GM12872 (cell line): ENCODE measurements at regions not wholly inside any gene's neighbourhood (a gene's known extent, or its start where the extent isn't known, plus 50 kb on each side); places are given as distances from the start of the nearest gene placed in this dataset.

Source experiments
- TF ChIP-seq, protein P1 (sequence below): IDR thresholded peaks from 3 replicates; pipeline ENCODE4 v1.5.1; 2011; ENCODE audit warnings: low read depth, mild to moderate bottlenecking, low read length, moderate library complexity; ENCODE audit not compliant: insufficient read depth

DNA sequence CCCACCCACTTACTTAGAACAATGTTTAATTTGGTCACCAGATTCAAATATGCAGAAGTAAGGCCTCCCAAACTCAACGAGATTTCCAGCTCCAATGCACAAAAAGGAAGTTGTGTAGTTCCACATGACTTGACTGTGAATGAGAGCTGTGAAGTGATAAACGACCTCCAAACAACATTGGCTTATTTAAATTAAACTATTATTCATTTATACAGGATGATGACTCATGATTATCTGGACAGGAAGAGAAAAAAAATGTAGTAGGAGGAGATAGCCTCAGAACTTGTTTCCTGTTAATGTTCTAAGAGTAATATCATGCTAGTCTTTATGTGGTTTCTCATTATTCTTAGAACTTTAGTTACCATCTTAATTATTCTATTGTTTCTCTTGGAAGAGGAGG lies 237.3 kb downstream of the C1D start:
- TF ChIP-seq, protein P1, sequence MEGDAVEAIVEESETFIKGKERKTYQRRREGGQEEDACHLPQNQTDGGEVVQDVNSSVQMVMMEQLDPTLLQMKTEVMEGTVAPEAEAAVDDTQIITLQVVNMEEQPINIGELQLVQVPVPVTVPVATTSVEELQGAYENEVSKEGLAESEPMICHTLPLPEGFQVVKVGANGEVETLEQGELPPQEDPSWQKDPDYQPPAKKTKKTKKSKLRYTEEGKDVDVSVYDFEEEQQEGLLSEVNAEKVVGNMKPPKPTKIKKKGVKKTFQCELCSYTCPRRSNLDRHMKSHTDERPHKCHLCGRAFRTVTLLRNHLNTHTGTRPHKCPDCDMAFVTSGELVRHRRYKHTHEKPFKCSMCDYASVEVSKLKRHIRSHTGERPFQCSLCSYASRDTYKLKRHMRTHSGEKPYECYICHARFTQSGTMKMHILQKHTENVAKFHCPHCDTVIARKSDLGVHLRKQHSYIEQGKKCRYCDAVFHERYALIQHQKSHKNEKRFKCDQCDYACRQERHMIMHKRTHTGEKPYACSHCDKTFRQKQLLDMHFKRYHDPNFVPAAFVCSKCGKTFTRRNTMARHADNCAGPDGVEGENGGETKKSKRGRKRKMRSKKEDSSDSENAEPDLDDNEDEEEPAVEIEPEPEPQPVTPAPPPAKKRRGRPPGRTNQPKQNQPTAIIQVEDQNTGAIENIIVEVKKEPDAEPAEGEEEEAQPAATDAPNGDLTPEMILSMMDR = no peak

DNA sequence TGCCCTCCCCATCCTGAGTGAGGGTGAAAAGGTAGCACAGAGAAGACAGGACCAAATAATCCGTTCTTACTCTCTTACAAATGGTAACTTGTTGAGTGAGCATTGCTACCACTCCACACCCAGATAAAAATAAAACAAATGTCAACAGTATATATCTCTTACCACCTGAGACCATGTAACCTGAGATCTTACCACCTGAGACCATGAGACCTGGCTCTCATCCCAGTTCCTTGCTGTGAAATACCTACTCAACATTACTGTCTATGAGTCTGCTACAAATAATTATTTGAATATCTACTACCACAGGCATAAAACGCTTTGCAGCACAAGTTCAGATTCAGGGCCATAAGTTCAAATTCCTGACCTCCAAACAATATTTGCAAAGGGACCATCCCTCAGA lies 234.7 kb downstream of the C1D start:
- TF ChIP-seq, protein P1 = no peak

DNA sequence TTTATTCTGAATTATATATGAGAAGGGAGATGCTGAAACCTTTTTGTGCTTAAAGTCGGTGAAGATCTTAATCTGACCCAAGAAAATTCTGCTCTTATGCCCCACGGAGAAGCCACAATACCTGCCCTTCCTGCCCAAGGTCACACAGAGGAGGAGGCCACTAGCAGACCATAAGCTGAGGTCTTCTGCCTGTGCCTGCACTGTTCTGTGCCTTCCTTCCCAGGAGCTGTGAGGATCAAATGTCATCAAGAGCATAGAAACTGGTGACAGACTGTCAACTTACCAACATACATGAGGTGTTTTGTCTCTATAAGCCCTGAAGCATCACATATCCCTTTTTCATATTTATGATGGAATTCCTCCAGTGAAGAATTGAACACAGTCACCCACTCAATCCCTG lies 233.3 kb downstream of the C1D start:
- TF ChIP-seq, protein P1 = no peak

DNA sequence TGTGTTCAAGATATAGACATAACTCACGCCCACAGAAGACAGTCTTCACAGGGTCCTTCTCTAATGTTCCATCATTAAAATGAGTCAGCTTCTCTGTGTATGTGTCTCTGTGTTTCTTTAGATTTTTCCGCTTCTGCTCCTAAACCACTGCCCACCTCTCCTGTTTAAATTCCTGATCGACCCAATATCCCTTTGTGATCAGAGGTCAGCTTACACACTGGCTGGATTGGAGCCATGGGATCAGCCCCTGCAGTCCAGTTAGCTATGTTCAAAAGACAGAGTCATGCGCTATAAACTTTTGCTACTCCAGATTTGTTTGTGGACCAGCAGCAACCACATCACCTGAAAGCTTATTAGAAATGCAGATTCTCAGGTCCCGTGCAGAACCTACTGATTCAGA lies 229.2 kb downstream of the C1D start:
- TF ChIP-seq, protein P1 = no peak

DNA sequence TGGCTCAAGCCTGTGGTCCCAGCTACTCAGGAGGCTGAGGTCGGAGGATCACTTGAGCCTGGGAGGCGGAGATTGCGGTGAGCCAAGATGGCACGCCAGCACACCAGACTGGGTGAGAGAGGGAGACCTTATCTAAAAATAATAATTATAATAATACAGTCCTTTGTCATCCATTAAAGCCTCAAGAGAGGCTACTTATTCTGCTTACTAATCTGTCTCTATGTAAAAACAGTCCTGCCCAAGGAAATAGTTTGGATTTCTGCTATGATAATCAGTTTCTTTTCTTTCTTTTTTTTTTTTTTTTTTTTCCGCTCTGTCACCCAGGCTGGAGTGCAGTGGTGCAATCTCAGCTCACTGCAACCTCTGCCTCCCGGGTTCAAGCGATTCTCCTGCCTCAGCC lies 228.3 kb downstream of the C1D start:
- TF ChIP-seq, protein P1 = no peak

DNA sequence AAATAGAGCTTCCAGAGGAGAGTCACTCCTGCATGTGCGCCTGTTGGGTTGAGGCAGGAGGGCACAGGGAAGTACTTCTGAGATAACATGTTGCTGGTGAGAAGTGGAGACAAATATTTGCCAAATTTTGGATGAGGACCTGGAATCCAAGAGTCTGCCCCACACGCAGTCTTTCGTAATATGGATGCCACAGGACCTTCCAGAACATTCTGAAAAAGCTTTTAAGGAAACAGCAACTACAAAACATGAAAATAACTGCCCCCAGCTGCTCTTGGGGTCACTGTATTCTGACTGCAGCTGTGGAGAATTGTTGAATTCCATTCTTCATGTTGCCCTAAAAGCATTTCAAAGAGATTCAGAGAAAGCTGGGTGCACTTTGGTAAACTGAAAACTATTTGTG lies 227.5 kb downstream of the C1D start:
- TF ChIP-seq, protein P1 = no peak

DNA sequence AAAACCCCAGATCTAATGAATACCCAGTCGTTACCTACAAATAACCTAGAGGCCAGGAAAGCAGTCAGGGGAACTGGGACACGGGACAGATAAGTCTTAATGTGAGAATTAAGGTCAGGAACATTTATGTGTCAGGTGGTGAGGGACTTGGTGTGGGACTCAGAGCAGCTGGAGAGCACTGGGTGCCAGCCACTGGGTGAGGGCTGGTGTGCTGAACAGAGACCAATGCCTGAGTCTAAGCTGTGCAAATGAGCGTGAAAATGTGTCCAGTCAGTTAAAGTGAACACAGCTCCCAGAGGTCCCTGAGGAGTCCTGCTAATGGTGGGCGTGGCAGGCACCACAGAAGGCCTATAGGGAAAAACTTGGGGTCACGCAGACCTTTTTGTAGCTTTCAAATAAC lies 225.9 kb downstream of the C1D start:
- TF ChIP-seq, protein P1 = no peak

DNA sequence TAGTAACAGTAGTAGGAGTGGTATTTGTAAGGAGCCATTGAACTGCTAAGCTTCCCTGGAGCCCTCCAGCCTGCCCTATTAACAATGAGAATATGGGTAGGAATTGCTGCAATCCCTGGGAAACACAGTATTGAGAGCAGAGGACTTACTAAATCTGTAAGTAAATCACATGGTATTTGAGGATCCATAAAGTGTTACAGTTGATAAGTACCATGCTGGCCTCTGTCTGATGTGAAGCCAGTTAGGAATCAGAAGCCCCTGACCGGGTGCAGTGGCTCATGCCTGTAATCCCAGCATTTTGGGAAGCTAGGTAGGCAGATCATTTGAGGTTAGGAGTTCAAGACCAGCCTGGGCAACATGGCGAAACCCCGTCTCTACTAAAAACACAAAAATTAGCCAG lies 224.6 kb downstream of the C1D start:
- TF ChIP-seq, protein P1 = no peak
